ENCODE measurements at regions not wholly inside any gene's neighbourhood (a gene's known extent, or its start where the extent isn't known, plus 50 kb on each side); places are given as distances from the start of the nearest gene placed in this dataset.

DNA sequence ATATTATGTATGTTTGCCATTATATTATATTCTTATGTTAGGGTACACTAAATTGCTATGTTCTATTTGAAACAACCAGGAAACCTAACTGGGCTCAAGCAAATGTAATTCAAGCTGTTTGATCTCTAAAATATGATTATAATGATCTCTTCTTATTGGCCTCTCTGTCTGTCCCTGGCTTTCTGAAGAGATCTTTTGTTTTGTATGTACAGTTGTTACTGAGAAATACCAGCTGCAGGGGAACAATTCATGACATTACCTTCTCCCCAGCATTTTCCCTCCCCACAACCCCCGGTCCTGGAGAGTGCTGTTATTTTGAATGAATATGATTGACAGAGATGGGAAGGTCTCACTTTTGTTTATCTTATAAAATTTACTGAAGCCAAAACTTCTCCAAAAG, 54.8 kb upstream of the CD28 start:
- Histone ChIP-seq H3K4me3 (ENCODE audit: low read length, poor library complexity, severe bottlenecking) (no peak overlapping the region), H3K79me2 (ENCODE audit: insufficient read depth, low read length) (no peaks in the 10 kb centered on the region), H2AFZ (ENCODE audit: low read length) (no peak overlapping the region), H3K9ac (ENCODE audit: low read depth, low read length, poor library complexity, severe bottlenecking) (no peak overlapping the region), H3K36me3 (ENCODE audit: insufficient read depth, low read length) (no peaks in the 10 kb centered on the region), H3K27me3 (ENCODE audit: insufficient read depth, low read length, poor library complexity, severe bottlenecking) (no peaks in the 10 kb centered on the region), H3F3A (ENCODE audit: low read depth) (no peaks in the 10 kb centered on the region), H4K20me1 (ENCODE audit: insufficient read depth, low read length, poor library complexity, severe bottlenecking) (no peaks in the 10 kb centered on the region), H3K4me1 (ENCODE audit: insufficient read depth, low read length, poor library complexity, severe bottlenecking) (peaks cover 20% of the 10 kb centered on the region), H3K9me2 (replicated peaks; ENCODE audit: low read depth, low read length) (no peaks in the 10 kb centered on the region), H3K4me2 (ENCODE audit: low read depth, low read length, poor library complexity, severe bottlenecking) (no peak overlapping the region), H3K9me3 (ENCODE audit: insufficient read depth, low read depth, low read length) (no peaks in the 10 kb centered on the region)
- TF ChIP-seq CTCF (conservative IDR thresholded peaks at IDR 0.05; ENCODE audit: low read length): no peak
- no peak for TF ChIP-seq EZH2phosphoT487 (IDR thresholded peaks at IDR 0.05; ENCODE audit: borderline replicate concordance)

- no peak overlapping the region for H3K4me2 ChIP-seq (ENCODE audit: low read depth, low read length, poor library complexity, severe bottlenecking)
- H3F3A ChIP-seq (ENCODE audit: low read depth): no peaks in the 10 kb centered on the region
- no peak overlapping the region for H3K9ac ChIP-seq (ENCODE audit: low read depth, low read length, poor library complexity, severe bottlenecking)
- H4K20me1 ChIP-seq (ENCODE audit: insufficient read depth, low read length, poor library complexity, severe bottlenecking): no peaks in the 10 kb centered on the region
- TF ChIP-seq EZH2phosphoT487 (IDR thresholded peaks at IDR 0.05; ENCODE audit: borderline replicate concordance) (no peak), CTCF (conservative IDR thresholded peaks at IDR 0.05; ENCODE audit: low read length) (no peak)
- H3K4me3 ChIP-seq (ENCODE audit: low read length, poor library complexity, severe bottlenecking): no peak overlapping the region
- no peaks in the 10 kb centered on the region for H3K36me3 ChIP-seq (ENCODE audit: insufficient read depth, low read length)
- H2AFZ ChIP-seq (ENCODE audit: low read length): no peak overlapping the region
- H3K27me3 ChIP-seq (ENCODE audit: insufficient read depth, low read length, poor library complexity, severe bottlenecking): no peaks in the 10 kb centered on the region
- H3K9me3 ChIP-seq (ENCODE audit: insufficient read depth, low read depth, low read length): no peaks in the 10 kb centered on the region
- H3K9me2 ChIP-seq (replicated peaks; ENCODE audit: low read depth, low read length): no peaks in the 10 kb centered on the region
- no peaks in the 10 kb centered on the region for H3K79me2 ChIP-seq (ENCODE audit: insufficient read depth, low read length)
- H3K4me1 ChIP-seq (ENCODE audit: insufficient read depth, low read length, poor library complexity, severe bottlenecking): peaks cover 17% of the 10 kb centered on the region
Measured at GRCh38 chr2:203654826-203655225, 51.6 kb upstream of the CD28 start.

DNA sequence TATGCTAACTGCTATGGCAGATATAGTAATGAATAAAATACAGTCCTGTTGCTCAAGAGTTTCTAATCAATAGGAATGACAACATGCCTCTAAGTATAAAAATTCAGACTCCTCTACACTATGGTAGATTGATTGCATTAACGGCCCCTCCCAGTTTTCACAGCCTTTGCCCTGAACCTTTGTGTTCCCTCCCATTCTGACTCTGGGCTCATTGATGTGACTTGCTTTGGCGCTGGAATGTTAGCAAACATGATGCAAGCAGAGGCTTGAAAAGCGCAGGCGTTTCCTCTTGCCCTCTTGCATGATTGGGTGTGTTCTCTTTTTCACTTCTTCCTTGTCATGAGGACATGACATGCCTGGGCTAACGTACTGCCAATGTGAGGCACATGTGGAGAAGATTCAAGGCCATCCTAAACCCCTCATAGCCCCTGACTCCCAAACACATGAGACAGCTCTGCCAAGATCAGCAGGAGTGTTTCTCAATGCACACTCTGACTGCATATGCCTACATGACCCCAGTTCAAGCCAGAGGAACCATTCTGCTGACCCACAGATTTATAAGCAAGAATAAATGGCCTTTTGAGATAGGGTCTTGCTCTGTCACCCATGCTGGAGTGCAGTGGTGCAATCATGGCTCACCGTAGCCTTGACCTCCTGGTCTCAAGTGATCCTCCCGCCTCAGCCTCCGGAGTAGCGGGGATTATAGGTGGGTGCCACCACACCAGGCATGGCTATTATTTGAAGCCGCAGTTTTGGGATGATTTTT, 49.7 kb upstream of the CD28 start:
- Histone ChIP-seq H3K79me2 (ENCODE audit: insufficient read depth, low read length) (no peaks in the 10 kb centered on the region), H3F3A (ENCODE audit: low read depth) (no peaks in the 10 kb centered on the region), H3K27me3 (ENCODE audit: insufficient read depth, low read length, poor library complexity, severe bottlenecking) (no peaks in the 10 kb centered on the region), H3K4me2 (ENCODE audit: low read depth, low read length, poor library complexity, severe bottlenecking) (no peak overlapping the region), H3K4me3 (ENCODE audit: low read length, poor library complexity, severe bottlenecking) (no peak overlapping the region), H3K4me1 (ENCODE audit: insufficient read depth, low read length, poor library complexity, severe bottlenecking) (peaks cover 8% of the 10 kb centered on the region), H3K9me3 (ENCODE audit: insufficient read depth, low read depth, low read length) (no peaks in the 10 kb centered on the region), H3K9me2 (replicated peaks; ENCODE audit: low read depth, low read length) (no peaks in the 10 kb centered on the region), H3K36me3 (ENCODE audit: insufficient read depth, low read length) (no peaks in the 10 kb centered on the region), H2AFZ (ENCODE audit: low read length) (no peak overlapping the region), H3K9ac (ENCODE audit: low read depth, low read length, poor library complexity, severe bottlenecking) (no peak overlapping the region), H4K20me1 (ENCODE audit: insufficient read depth, low read length, poor library complexity, severe bottlenecking) (no peaks in the 10 kb centered on the region)
- no peak for TF ChIP-seq CTCF (conservative IDR thresholded peaks at IDR 0.05; ENCODE audit: low read length)
- TF ChIP-seq EZH2phosphoT487 (IDR thresholded peaks at IDR 0.05; ENCODE audit: borderline replicate concordance): no peak

Measured in Loucy (cell line).